HG02642 (cell line): ENCODE measurements at regions not wholly inside any gene's neighbourhood (a gene's known extent, or its start where the extent isn't known, plus 50 kb on each side); places are given as distances from the start of the nearest gene placed in this dataset.

Experiments used
- ATAC-seq: cut with Tn5 transposase; IDR thresholded peaks from one replicate; pipeline ENCODE4 v1.9.1; 2021; ENCODE audit warnings: mild to moderate bottlenecking; ENCODE audit not compliant: unreplicated experiment, poor library complexity

DNA sequence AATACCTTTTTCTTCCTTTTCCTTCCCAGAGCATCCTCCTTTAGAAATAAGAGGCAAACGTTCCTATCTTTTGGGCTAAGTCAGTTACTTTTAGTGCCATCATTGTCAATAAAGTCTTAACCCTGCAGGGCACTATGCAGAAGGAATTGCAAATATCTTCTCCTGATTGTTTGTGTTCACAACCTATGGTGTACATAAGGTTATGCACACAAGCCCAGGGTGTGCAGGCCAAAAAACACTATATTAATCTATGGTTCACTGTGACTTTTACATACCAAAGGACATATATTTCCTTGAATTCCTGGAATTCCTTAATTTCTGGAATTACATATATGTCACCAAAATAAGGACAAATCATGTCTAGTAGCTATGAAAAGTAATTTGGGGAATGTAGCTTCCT, 493.5 kb downstream of the MTRR start:
- ATAC-seq, result no peak

DNA sequence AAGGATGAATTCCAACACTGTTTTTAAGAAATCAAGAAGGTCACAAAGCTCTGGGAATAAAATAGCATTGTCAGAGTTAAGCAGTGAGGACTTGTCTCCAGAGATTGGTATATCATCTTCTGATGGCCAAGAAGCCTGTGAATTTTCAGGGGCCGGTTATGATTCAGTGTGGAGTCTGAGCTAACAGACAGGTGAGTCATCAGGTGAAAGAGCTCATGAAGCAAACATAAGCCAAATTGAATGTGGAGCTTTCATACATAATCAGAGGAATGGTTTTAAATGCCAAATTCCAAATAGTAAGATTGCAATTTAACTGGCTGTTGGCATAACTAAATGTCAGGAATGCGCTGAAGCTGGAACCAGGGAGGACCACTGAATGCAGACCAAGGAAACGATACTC, 494.2 kb downstream of the MTRR start:
- ATAC-seq, result no peak

DNA sequence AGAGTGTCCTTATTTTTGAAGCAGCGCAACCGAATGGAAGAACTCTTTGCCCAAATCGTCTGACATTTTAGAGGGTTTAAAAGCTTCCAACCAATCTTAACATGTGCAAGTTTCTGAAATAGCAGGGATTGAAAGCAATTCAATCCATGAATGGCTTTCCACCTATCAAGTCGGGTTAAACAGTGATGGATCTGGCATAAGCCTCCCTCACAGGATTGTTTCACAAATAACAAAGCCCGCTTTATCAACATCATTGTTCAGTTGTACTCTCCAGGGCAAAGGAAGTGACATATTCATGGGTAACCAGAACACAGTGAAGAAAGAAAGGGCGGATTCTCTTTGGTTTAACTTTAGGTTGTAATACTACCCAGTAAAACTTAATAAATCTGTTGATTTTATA, 497.3 kb downstream of the MTRR start:
- no peak for ATAC-seq

DNA sequence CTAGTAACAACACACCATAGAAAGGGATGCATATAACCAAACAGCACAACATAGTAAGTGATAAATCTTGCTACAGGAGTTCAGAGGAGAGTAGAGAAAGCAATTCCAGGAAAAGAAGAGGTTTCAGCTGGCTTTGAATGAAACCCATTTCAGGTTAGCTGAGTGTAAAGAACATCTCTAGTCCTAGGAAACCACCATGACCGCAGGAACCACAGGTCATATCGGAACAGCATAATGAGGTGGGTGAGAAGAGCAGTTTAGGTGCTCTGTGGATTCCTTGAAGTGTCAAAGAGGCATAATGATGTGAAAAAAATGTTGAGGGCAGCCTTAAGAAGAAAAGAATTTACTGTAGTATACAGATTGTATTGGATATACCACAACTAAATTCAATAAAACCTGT, 507.5 kb downstream of the MTRR start:
- no peak for ATAC-seq

DNA sequence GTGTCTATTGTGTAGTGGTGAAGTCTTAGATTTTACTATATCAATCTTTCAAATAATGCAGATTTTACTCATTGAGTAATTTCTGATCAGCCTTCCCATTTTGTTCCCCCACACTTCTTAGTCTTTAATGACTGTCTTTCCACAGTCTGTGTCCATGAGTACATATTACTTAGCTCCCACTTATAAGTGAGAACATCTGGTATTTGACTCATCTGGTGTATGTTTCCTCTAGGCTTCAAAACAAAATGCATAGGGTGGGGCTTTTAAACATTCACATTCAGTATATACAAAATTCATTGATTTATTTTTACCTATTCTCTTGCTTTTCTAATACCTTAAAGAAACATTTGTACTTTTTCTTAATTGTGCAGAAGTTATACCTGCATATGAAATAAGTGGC, 513.0 kb downstream of the MTRR start:
- no peak for ATAC-seq

DNA sequence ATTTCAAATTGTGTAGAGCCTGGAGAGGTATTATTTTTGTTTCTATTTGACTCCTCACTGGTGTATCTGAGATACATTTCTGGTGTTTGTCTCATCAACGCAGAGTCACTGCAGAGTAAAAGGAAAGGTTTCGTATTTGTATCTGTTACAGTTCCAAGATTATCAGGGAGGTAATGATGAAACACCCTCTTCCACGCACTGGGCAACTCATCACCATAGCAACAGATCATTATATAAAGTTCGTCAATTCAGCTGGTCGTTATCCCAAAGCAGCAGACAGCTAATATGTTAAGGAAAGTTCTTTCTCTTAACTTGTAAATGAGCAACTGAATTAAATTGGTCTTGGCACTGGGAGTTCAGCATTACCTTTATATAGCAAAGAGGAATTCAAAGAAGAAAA, 513.5 kb downstream of the MTRR start:
- no peak for ATAC-seq

DNA sequence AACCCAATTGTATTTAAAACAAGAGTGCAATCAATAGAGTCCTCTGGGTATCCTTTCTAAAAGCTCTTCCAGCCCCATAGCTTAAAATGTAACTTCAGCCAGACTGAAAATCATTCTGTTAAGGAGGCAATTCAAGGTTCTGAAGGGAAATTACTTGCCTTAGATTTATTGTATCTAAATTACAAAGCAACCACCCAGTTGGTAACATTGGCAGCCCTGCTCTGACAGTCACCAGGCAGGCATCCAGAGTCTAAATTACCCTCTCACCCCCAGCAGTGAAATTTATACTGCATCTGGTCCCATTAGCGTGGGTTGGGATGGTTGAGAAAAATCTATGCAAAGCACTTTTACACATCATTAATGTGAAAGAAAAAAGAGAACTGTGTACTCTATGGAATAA, 514.7 kb downstream of the MTRR start:
- ATAC-seq, result no peak

DNA sequence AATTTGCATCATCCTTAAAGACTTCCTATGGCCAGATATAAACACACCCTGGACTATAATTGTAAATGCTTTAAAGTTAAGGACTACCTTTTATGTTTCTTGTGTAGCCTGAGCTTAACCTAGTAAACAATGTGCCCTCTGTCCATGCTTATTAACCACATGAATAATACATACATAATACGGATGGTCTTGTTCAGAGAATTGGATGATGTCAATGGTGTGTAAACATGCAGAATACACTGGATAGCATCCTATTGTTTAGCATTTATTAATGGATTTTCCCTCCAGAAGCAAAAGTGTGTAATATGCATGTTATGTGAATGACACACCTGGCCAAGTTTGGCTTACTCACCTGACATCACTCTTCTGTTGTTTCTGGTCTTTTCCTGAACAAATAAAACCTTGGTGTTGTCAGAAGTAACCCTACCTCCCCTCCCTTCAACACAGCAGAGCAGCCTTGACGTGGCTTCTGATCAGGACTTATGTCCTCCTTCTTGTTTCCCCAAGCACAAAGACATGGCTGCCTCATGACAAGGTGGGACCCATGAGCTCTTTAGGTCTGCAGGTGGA, 517.9 kb downstream of the MTRR start:
- no peak for ATAC-seq

DNA sequence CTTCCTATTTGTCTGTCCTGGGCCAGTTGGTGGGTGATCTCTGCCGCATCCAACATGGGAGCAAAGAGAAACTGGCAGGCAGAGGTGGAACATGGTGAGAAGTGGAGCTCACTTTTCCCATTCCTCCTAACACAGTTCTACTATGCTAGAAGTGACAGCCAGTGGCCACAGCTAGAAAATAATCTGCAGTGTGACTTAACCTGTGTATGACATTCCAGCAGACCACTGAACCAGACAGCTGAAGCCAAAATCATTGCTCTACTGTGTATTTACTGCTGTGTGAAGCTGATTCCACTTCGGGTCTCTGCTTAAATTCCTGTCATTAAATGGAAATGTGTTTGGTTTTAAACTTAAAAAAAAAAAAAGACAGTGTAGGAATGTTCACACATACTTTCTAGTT, 523.0 kb downstream of the MTRR start:
- no peak for ATAC-seq

DNA sequence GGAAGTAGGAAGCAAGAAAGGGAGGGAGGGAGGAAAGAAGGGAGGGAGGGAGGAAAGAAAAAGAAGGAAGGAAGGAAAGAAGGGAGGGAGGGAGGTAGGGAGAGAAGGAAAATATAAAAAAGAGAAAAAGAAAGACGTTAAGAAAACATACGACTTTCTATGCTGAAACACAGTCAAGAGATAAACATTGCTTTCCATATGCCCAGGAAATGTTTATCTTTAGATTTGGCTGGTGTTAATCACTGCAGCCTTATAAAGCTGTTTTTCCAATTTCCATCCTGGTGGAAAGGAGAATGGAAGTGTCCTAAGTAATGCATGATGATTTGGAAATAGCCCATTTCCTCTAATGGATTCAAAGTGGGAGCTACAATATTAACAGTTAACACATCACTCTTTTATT, 524.3 kb downstream of the MTRR start:
- ATAC-seq, result no peak

DNA sequence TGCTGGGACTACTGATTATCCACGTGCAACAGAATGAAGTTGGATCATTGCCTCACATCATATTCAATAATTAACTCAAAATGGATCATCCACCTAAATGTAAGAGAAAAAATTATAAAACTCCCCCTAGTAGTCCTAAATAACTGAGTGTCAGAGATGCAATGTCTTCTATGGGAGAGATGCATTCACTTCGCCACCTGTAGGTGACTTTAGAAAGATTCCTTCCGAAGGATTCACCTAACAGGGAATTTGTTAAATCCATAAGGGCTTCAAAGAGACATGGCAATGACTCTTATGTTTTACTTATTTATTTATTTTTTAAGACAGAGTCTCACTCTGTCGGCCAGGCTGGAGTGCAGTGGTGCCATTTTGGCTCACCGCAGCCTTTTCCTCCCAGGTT, 526.0 kb downstream of the MTRR start:
- ATAC-seq, result no peak

DNA sequence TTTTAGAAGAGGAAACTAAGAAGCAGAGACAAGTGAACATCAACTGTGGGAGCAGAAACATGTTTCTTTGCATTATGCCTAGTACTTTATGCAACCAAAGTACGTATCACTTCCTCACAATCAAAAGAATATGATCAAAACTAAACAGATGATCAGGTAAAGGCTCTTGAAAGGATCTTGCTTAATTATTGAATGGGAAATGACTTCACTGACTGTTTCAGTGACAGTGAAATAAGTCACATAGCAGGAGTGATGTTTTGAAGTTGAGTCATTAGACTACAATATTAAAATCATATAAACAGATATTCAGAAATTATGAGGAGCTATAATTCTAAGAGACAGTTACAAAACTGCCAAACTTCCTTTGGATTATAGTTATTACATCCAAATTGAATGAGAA, 527.3 kb downstream of the MTRR start:
- ATAC-seq, result no peak

DNA sequence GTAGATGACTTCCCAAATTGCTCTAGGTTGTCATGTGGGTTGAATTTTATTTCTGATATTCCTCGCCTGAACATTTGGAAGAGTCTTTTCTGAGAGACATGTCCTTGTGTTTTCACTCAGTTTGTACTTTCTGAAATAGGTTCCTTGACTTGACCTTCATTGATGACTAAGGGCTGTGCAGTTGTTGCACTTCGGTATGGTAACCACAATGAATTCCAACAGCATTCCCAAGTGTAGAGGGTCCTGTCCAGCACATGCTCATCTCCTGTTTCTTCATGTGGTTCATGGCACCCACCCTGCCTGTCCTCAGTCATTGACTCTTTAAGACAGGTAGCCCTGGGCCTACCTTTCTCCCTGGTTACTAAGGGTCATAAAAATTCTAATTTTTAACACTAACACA, 527.8 kb downstream of the MTRR start:
- no peak for ATAC-seq

DNA sequence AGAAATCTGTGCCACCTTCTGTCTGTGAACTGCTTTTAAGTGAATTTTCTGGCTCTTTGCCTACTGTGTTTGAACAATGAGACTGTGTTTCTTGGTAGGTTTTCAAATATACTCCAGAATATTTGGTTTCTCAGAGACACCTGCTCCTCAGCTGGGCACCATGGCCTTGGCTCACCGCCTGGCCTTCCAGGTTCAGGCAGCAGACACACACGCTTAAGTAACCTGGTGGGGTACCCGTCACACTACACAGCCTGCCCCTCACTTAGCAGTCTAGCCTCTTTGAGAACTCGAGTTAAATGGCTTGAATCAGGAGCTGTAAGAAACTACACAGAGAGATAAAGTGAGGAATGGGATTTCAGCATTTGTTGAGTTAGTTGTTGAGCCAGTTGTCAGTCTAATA, 530.5 kb downstream of the MTRR start:
- no peak for ATAC-seq

DNA sequence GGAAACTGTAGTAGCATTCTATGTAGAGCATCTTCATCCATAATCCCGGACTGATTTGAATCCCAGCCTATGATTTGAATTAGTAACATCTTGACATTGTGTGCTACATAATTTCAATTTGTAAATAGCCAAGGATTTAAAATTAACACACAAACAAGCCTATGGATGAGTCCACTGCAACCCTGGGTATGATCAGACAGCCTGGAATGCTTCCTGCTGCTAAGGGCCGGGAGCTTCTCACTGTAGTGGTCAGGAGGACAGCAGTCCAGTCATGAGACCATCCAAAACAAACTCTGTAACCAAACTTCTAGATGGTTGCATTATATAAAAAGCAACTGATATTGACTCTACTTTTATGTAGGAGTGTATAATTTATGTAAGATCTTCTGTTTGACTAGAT, 539.3 kb downstream of the MTRR start:
- ATAC-seq, result no peak

DNA sequence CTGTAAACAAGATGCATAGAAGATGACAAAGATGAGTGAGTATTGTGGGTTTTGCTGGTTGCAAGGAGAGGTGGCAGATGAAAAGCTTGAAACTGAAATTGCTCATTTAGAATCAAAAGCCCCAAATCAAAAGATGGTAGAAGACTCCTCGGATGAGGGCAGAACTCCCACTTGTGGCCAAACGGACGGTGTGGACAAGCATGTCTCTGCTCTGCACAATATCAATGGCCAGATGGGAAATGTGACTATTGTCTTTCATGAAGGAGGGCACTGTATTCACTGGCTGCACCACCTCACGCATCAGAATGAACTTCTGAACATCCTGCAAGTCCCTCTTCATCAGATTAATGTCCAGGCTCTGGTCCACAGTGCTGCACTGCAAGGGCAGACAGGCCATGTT, 541.7 kb downstream of the MTRR start:
- ATAC-seq, result no peak

DNA sequence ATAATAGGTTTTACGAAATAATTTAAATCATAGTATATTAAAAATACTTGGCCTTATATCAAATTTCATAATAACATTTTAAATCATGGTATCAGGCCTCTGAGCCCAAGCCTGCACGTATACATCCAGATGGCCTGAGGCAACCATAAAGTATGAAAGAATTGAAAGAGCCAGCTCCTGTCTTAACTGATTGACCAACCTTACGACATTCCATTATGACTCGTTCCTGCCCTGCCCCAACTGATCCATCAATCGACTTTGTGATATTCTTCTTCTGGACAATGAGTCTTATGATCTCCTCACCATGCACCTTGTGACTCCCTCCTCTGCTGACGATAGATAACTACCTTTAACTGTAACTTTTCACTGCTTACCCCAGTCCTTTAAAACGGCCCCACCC, 545.0 kb downstream of the MTRR start:
- ATAC-seq, result no peak

DNA sequence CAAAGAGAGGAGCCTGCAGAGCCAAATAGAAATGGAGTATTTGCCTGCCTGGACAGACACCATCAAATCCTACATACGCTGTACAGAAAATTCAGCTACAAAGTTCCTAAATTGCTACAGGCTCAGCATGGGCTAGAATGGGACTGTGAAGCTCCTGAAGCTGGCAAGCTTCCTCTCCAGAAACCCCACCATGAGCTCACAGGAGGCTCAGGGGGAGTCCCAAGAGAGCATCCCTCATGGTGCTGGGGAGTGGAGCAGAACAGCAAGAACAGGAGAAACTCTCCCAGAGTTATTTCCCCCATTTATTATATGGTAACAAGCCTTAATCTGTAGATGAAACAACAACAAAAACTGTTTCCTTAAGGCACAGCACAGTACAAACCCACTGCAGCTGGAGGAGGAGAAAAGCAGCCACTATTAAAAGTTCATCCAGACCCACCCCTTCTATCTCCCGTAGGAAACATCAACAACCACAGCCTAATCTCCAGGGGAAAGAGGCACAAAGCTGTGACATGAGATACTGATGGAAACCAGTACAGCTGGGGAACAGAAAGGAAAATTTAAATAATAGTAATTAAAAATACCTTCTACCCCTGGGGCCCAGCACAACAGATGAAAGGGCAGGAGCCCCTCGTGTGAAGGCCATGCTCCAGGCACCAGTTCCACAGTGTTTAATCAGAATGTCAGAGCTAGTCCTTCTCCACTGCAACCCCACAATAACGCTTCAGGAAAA, 548.5 kb downstream of the MTRR start:
- ATAC-seq, result no peak

DNA sequence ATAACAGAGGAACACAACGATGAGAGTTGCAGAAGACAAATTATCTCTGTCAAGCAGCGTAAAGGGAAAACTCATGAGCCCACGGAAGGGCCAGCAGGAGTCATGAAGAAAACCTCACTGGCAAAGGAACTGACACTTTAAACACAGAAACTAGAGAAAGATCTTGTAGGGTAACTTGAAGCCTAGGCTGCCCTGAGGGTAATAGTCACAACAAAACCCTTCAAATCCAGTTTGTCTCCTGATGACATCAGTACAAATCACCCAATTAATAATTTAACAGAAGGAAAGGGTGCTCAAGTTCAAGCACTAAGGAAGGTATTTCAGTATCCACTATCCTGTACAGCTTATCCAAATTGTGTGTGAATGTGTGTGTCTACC, 549.1 kb downstream of the MTRR start:
- ATAC-seq, result no peak

DNA sequence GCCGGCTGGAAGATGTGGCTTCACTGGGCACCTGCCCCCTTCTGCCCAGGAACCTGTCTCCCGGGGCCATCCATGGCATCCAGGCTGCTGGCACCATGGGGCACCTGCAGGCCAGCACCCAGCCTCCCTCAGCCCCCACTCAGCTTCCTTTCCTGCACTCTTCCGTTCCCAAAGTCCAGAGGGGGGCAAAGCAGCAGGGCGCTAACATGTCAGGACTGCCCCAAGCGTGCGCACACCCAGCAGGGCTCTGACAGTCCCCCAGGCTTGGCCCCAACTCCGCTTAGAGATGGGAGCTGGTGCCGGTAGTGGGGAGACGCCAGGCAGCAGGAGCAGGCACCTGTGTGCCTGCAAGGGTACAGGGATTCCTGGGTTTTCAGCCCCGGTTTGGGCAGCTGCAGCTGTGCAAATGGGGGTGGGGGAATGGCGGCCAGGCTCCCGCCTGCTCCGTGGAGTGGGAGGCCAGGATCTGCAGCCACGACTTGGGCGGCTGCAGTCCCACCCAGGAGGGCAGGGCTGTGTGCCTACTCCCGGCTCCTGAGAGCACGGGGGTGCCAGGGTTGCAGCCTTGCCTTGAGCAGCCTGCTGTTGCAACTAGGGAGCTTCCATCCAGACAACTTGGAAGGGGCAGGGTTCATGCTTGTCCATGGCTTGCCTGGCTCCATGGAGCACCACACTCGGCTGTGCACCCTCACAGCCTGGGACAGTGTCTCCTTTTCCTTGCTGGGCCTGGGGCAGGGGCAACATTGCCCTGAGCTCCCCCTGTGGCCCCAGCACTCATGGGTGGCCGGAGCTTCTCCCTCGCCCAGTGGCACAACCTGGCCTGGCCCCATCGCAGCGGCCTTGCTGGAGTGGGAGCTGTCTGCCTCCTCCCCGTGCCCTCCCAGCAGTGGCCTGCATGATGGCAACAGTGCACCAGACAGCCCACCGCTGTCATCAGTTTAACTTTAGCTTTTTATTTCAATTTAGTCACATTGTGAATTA, 561.1 kb downstream of the MTRR start:
- no peak for ATAC-seq

DNA sequence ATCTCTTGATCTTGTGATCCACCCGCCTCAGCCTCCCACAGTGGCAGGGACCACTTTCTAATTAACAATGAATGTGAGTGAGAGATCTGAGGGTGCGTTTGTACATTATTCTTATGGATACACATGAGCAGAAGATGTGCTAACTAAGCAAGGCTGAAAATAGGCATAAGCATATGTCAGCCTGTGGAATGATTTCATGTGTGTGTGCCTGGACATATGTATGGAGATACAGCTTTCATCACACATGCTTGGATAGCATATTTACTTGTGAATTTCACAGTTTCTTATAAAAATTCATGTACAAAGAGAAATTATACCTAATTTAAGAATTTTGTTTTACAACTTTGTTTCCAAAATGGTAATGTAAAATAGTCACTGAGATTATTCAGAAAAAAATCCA, 565.6 kb downstream of the MTRR start:
- no peak for ATAC-seq
